ENCODE measurements at regions not wholly inside any gene's neighbourhood (a gene's known extent, or its start where the extent isn't known, plus 50 kb on each side); places are given as distances from the start of the nearest gene placed in this dataset.

DNA sequence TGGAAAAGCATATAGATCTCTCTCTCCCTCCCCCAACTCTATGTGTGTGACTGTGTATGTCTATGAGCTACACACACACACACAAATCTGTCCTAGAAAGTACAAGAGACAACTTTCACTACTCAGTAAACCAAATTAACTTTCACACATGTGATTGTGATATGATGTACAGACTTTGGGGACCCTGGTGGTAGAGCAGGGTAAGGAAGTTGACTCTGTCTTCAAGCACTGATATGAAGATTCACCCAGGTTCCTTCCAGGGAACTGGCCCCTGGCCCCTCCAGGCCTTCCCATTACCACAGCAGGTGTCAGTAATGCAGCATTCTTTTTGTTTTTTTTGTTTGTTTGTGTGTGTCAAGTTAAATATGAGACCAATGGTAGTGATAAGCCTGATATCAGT is 66.1 kb upstream of the PTH start:
- TF ChIP-seq POLR2AphosphoS5 (IDR thresholded peaks at IDR 0.05; ENCODE audit: borderline replicate concordance, low read depth, low read length) (no peak), EZH2 (IDR thresholded peaks at IDR 0.05) (no peak)

Measured in SK-N-MC (cell line).